ENCODE measurements at regions not wholly inside any gene's neighbourhood (a gene's known extent, or its start where the extent isn't known, plus 50 kb on each side); places are given as distances from the start of the nearest gene placed in this dataset.

DNA sequence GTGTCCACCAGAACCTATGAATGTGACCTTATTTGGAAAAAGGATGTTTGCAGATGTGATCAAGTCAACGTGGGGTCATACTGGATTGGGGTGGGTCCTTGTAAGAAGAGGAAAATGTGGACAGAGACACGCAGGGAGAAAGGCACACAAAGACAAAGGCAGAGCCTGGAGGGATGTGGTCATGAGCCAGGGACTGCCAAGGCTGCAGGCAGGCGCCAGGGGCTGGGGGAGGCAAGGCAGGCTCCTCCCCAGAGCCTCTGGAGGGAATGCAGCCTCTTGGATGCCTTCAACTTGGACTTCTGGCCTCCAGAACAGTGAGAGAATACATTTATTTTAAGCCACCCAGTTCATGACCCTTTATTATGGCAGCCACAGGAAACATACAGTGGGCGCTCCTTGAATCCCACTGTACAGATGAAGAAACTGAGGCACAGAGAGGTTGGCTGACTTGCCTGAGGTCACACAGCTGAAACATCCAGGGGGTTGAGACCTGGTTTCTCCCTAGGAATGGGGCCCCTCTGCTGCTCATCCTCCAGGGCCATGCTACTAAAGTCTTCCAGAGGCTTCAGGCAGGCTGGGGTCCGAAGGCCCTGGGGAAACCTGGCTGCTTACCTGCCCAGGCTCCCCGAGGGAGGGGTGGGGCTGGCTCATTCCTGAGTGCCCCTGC lies 99.7 kb downstream of the RFLNA start:
- Histone ChIP-seq H3K4me3 (ENCODE audit: low read depth in 2 of 2, low read length in 2 of 2) (no peak overlapping the region), H3K27ac (ENCODE audit: low read length) (peak overlapping the region; percentile 94), H3K36me3 (ENCODE audit: control insufficient read depth, insufficient read depth, low read length) (no peaks in the 10 kb centered on the region), H3K27me3 (ENCODE audit: control insufficient read depth, insufficient read depth, low read length) (no peaks in the 10 kb centered on the region), H3K4me1 (ENCODE audit: control insufficient read depth, insufficient read depth, low read length) (peaks cover 99% of the 10 kb centered on the region), H3K9me3 (ENCODE audit: control insufficient read depth, insufficient read depth, low read depth, low read length) (no peaks in the 10 kb centered on the region)
- BruUV-seq (replicated peaks) = no TSS peak
- intact Hi-C loops (cut with micrococcal nuclease; ENCODE audit: unreplicated experiment) (loop anchor here (10.0 kb wide), 1 partner anchor 170 kb away; the partner anchor contains the start of gene NCOR2), in situ Hi-C loops (cut with HindIII; ENCODE audit: low pct_unique_long_range_greater_than_20kb, low sequenced_read_pairs) (no loop called here)
- DNase-seq (ENCODE audit: low read depth, low spot score) = no peak
- CTCF ChIA-PET = no interaction called here
- POLR2A ChIA-PET = no interaction called here
- no peak for ATAC-seq
- no peak for TF ChIP-seq POLR2AphosphoS5 (IDR thresholded peaks at IDR 0.05; ENCODE audit: low read depth, low read length)
- TF ChIP-seq CTCF (IDR thresholded peaks at IDR 0.05) = no peak
- no peak for TF ChIP-seq SIN3A (IDR thresholded peaks at IDR 0.05; ENCODE audit: borderline replicate concordance, insufficient read depth, low read depth, low read length)
- TF ChIP-seq TCF7L2 (IDR thresholded peaks at IDR 0.05; ENCODE audit: low read depth, low read length) = no peak

GRCh38 chr12:124393831-124394230 lies 98.9 kb downstream of the RFLNA start:
- no peak for DNase-seq (ENCODE audit: low read depth, low spot score)
- Histone ChIP-seq H3K4me3 (ENCODE audit: low read depth in 2 of 2, low read length in 2 of 2) (no peak overlapping the region), H3K4me1 (ENCODE audit: control insufficient read depth, insufficient read depth, low read length) (peaks cover 91% of the 10 kb centered on the region), H3K27ac (ENCODE audit: low read length) (peak overlapping the region; percentile 94), H3K36me3 (ENCODE audit: control insufficient read depth, insufficient read depth, low read length) (no peaks in the 10 kb centered on the region), H3K27me3 (ENCODE audit: control insufficient read depth, insufficient read depth, low read length) (no peaks in the 10 kb centered on the region), H3K9me3 (ENCODE audit: control insufficient read depth, insufficient read depth, low read depth, low read length) (no peaks in the 10 kb centered on the region)
- BruUV-seq (replicated peaks) = no TSS peak
- TF ChIP-seq SIN3A (IDR thresholded peaks at IDR 0.05; ENCODE audit: borderline replicate concordance, insufficient read depth, low read depth, low read length) (no peak), POLR2AphosphoS5 (IDR thresholded peaks at IDR 0.05; ENCODE audit: low read depth, low read length) (no peak), REST (IDR thresholded peaks at IDR 0.05; ENCODE audit: insufficient read depth in 1 of 2, low read depth in 2 of 2, low read length in 1 of 2) (no peak), TCF7L2 (IDR thresholded peaks at IDR 0.05; ENCODE audit: low read depth, low read length) (no peak), CTCF (IDR thresholded peaks at IDR 0.05) (no peak)
- ChIA-PET CTCF (no interaction called here), POLR2A (no interaction called here)
- no peak for ATAC-seq
- in situ Hi-C loops (cut with HindIII; ENCODE audit: low pct_unique_long_range_greater_than_20kb, low sequenced_read_pairs) = no loop called here
- intact Hi-C loops (cut with micrococcal nuclease; ENCODE audit: unreplicated experiment) = loop anchor here (10.0 kb wide), 1 partner anchor 171 kb away; the partner anchor contains the start of gene NCOR2

Data from Panc1 (cell line).